GM23248 (cell line): ENCODE measurements at regions not wholly inside any gene's neighbourhood (a gene's known extent, or its start where the extent isn't known, plus 50 kb on each side); places are given as distances from the start of the nearest gene placed in this dataset.

Experiments used
- DNase-seq: peaks from one replicate; pipeline ENCODE4 v3.0.0-alpha.2; 2015
- H2AFZ ChIP-seq: fragments of 200-600 bp; sonication (generic); 2 replicates; pipeline ENCODE4 v1.6.1; 2016; ENCODE audit warnings: antibody characterized with exemption
- H3F3A ChIP-seq: fragments of 200-600 bp; sonication (generic); 2 replicates; pipeline ENCODE4 v1.6.1; 2016; ENCODE audit warnings: mild to moderate bottlenecking, antibody characterized with exemption, mixed run types; ENCODE audit not compliant: insufficient read depth
- H3K27ac ChIP-seq: fragments of 200-600 bp; sonication (generic); 2 replicates; pipeline ENCODE4 v1.5.1; 2016; ENCODE audit warnings: mild to moderate bottlenecking
- H3K27me3 ChIP-seq: fragments of 200-600 bp; sonication (generic); replicated peaks from 2 replicates; pipeline ENCODE4 v1.6.1; 2016; ENCODE audit warnings: mild to moderate bottlenecking; ENCODE audit not compliant: insufficient read depth
- H3K36me3 ChIP-seq: fragments of 200-600 bp; sonication (generic); 2 replicates; pipeline ENCODE4 v1.6.1; 2016; ENCODE audit warnings: low read depth, mild to moderate bottlenecking
- H3K4me1 ChIP-seq: fragments of 200-600 bp; sonication (generic); 2 replicates; pipeline ENCODE4 v1.6.1; 2016; ENCODE audit warnings: mild to moderate bottlenecking; ENCODE audit not compliant: insufficient read depth
- H3K4me2 ChIP-seq: fragments of 200-600 bp; sonication (generic); one replicate; pipeline ENCODE4 v1.6.1; 2016; ENCODE audit warnings: mild to moderate bottlenecking; ENCODE audit not compliant: unreplicated experiment
- H3K4me3 ChIP-seq: fragments of 200-600 bp; sonication (generic); 2 replicates; pipeline ENCODE4 v1.5.1; 2016; ENCODE audit warnings: mild to moderate bottlenecking
- H3K79me2 ChIP-seq: fragments of 200-600 bp; sonication (generic); 2 replicates; pipeline ENCODE4 v1.6.1; 2016; ENCODE audit warnings: mild to moderate bottlenecking; ENCODE audit not compliant: insufficient read depth
- H3K9ac ChIP-seq: fragments of 200-600 bp; sonication (generic); 2 replicates; pipeline ENCODE4 v1.6.1; 2016; ENCODE audit warnings: mild to moderate bottlenecking
- H3K9me2 ChIP-seq: fragments of 200-600 bp; sonication (generic); 2 replicates; pipeline ENCODE4 v1.6.1; 2016; ENCODE audit warnings: mixed run types, mild to moderate bottlenecking, moderate library complexity; ENCODE audit not compliant: insufficient read depth
- H3K9me3 ChIP-seq: fragments of 200-600 bp; sonication (generic); one replicate; pipeline ENCODE4 v1.6.1; 2017; ENCODE audit warnings: low read depth
- H4K20me1 ChIP-seq: fragments of 200-600 bp; sonication (generic); 2 replicates; pipeline ENCODE4 v1.6.0; 2016; ENCODE audit not compliant: insufficient read depth
- EZH2 ChIP-seq: fragments of 200-600 bp; sonication (generic); IDR thresholded peaks from 2 replicates; pipeline ENCODE4 v1.6.1; 2018; ENCODE audit warnings: antibody characterized with exemption, mild to moderate bottlenecking; ENCODE audit not compliant: insufficient read depth, poor library complexity, severe bottlenecking
- EZH2phosphoT487 ChIP-seq: fragments of 200-600 bp; sonication (generic); IDR thresholded peaks from 2 replicates; pipeline ENCODE4 v1.6.1; 2018; ENCODE audit warnings: antibody characterized with exemption, moderate library complexity, mild to moderate bottlenecking, low read depth; ENCODE audit not compliant: insufficient read depth
- WGBS, 2 experiments: methylation state at CpG; one replicate each; pipeline ENCODE4 v1.1.6; 2015 to 2017; ENCODE audit warnings: low lambda C conversion rate in 2 of 2, low coverage in 1 of 2; ENCODE audit errors: missing lambda C conversion rate in 2 of 2; 5-methylcytosine and 5-hydroxymethylcytosine counted together
- in situ Hi-C: fragments of 300-500 bp; cut with MboI; formaldehyde crosslinking; loops from 2 replicates; pipeline ENCODE4 v1.15.0; 2020

- no peak for DNase-seq
Measured at GRCh38 chr3:144548346-144548745, 576.7 kb downstream of the DIPK2A start.

GRCh38 chr3:144549166-144549565, 577.5 kb downstream of the DIPK2A start:
- Histone ChIP-seq H3K27ac (no peak overlapping the region), H3K27me3 (no peaks in the 10 kb centered on the region), H3K4me3 (no peak overlapping the region), H3K79me2 (no peaks in the 10 kb centered on the region), H3K4me1 (no peaks in the 10 kb centered on the region), H3K9me2 (peaks cover 3% of the 10 kb centered on the region; the same call in 1 of the 2 replicates), H3K9ac (no peak overlapping the region), H3K36me3 (no peaks in the 10 kb centered on the region), H2AFZ (no peak overlapping the region), H3K4me2 (no peak overlapping the region), H4K20me1 (no peaks in the 10 kb centered on the region), H3F3A (no peaks in the 10 kb centered on the region), H3K9me3 (no peaks in the 10 kb centered on the region)
- in situ Hi-C loops, result no loop called here
- TF ChIP-seq EZH2, result no peak
- no peak for TF ChIP-seq EZH2phosphoT487
- no peak for DNase-seq
- WGBS, 2 experiments, result 46 to 63% methylated on average over 1 of the region's 1 CpG

More at GRCh38 chr3:144548346-144548745, 576.7 kb downstream of the DIPK2A start:
- H3K9me3 ChIP-seq, result no peaks in the 10 kb centered on the region
- no peak overlapping the region for H3K4me3 ChIP-seq
- 55 to 56% methylated on average over 4 of the region's 4 CpGs for WGBS, 2 experiments
- no peak overlapping the region for H3K27ac ChIP-seq
- H3K9ac ChIP-seq, result no peak overlapping the region
- H3K4me1 ChIP-seq, result no peaks in the 10 kb centered on the region
- H3K36me3 ChIP-seq, result no peaks in the 10 kb centered on the region
- H3K27me3 ChIP-seq, result no peaks in the 10 kb centered on the region
- H3F3A ChIP-seq, result no peaks in the 10 kb centered on the region
- in situ Hi-C loops, result no loop called here
- H2AFZ ChIP-seq, result no peak overlapping the region
- H3K79me2 ChIP-seq, result no peaks in the 10 kb centered on the region
- no peak for TF ChIP-seq EZH2
- no peak for TF ChIP-seq EZH2phosphoT487
- no peak overlapping the region for H3K4me2 ChIP-seq
- H3K9me2 ChIP-seq, result peaks cover 3% of the 10 kb centered on the region; the same call in 1 of the 2 replicates
- H4K20me1 ChIP-seq, result no peaks in the 10 kb centered on the region

- H3K27ac ChIP-seq, result no peak overlapping the region
- in situ Hi-C loops, result no loop called here
- H2AFZ ChIP-seq, result no peak overlapping the region
Measured at GRCh38 chr3:144552346-144553057, 580.9 kb downstream of the DIPK2A start.

GRCh38 chr3:144553301-144553700, 581.7 kb downstream of the DIPK2A start:
- DNase-seq, result no peak
- Histone ChIP-seq H3K27me3 (no peaks in the 10 kb centered on the region), H3F3A (0 out of 2 replicates have a peak, but pooled peaks cover 12% of the 10 kb centered on the region), H3K4me3 (no peak overlapping the region), H3K79me2 (no peaks in the 10 kb centered on the region), H3K4me1 (peaks cover 11% of the 10 kb centered on the region), H4K20me1 (no peaks in the 10 kb centered on the region), H3K27ac (no peak overlapping the region), H3K9me3 (no peaks in the 10 kb centered on the region), H2AFZ (no peak overlapping the region), H3K4me2 (no peak overlapping the region), H3K36me3 (no peaks in the 10 kb centered on the region), H3K9ac (no peak overlapping the region), H3K9me2 (peaks cover 3% of the 10 kb centered on the region; the same call in 1 of the 2 replicates)
- 72% methylated on average over 1 of the region's 1 CpG for whole genome bisulfite sequencing, 2 experiments
- in situ Hi-C loops, result no loop called here
- no peak for TF ChIP-seq EZH2phosphoT487
- no peak for TF ChIP-seq EZH2

More at GRCh38 chr3:144552346-144553057, 580.9 kb downstream of the DIPK2A start:
- H3K79me2 ChIP-seq, result no peaks in the 10 kb centered on the region
- H3K36me3 ChIP-seq, result no peaks in the 10 kb centered on the region
- H3K4me1 ChIP-seq, result peaks cover 9% of the 10 kb centered on the region
- TF ChIP-seq EZH2phosphoT487, result no peak
- no peak for TF ChIP-seq EZH2
- no peak overlapping the region for H3K4me2 ChIP-seq
- no peaks in the 10 kb centered on the region for H3K27me3 ChIP-seq
- no peak overlapping the region for H3K9ac ChIP-seq
- no peak for DNase-seq
- no peaks in the 10 kb centered on the region for H4K20me1 ChIP-seq
- H3K9me3 ChIP-seq, result no peaks in the 10 kb centered on the region
- WGBS, 2 experiments, result 36 to 50% methylated on average over 3 of the region's 3 CpGs
- peaks cover 3% of the 10 kb centered on the region; the same call in 1 of the 2 replicates for H3K9me2 ChIP-seq
- H3K4me3 ChIP-seq, result no peak overlapping the region
- 0 out of 2 replicates have a peak, but pooled peaks cover 6% of the 10 kb centered on the region for H3F3A ChIP-seq
